ENCODE measurements at regions not wholly inside any gene's neighbourhood (a gene's known extent, or its start where the extent isn't known, plus 50 kb on each side); places are given as distances from the start of the nearest gene placed in this dataset.
A peak's percentile ranks its signal among the peaks of the same experiment; 100 is the strongest.

- DNase-seq (ENCODE audit: low spot score) (peak; percentile 40), ATAC-seq (ENCODE audit: low FRiP score) (no peak)
- TF ChIP-seq CTCF (IDR thresholded peaks at IDR 0.05) = no peak
Measured at GRCh38 chr17:79294459-79295071, 219.9 kb downstream of the ENGASE start.

- no peak for TF ChIP-seq CTCF (IDR thresholded peaks at IDR 0.05)
- ATAC-seq (ENCODE audit: low FRiP score) (no peak), DNase-seq (ENCODE audit: low spot score) (no peak)
Measured at GRCh38 chr17:79292501-79292900, 217.9 kb downstream of the ENGASE start.

- no peak for ATAC-seq (ENCODE audit: low FRiP score)
- no peak for TF ChIP-seq CTCF (IDR thresholded peaks at IDR 0.05)
- no peak for DNase-seq (ENCODE audit: low spot score)
Measured at GRCh38 chr17:79291391-79291790, 216.8 kb downstream of the ENGASE start.

GRCh38 chr17:79290726-79291125 is 216.1 kb downstream of the ENGASE start:
- ATAC-seq (ENCODE audit: low FRiP score) = no peak
- TF ChIP-seq CTCF (IDR thresholded peaks at IDR 0.05) = no peak

GRCh38 chr17:79288950-79289349 is 214.3 kb downstream of the ENGASE start:
- TF ChIP-seq CTCF (IDR thresholded peaks at IDR 0.05) = no peak

More at GRCh38 chr17:79290726-79291125, 216.1 kb downstream of the ENGASE start:
- no peak for DNase-seq (ENCODE audit: low spot score)

GRCh38 chr17:79286440-79286839 is 211.8 kb downstream of the ENGASE start:
- DNase-seq (ENCODE audit: low spot score) (no peak), ATAC-seq (ENCODE audit: low FRiP score) (no peak)
- no peak for TF ChIP-seq CTCF (IDR thresholded peaks at IDR 0.05)

More at GRCh38 chr17:79288950-79289349, 214.3 kb downstream of the ENGASE start:
- ATAC-seq (ENCODE audit: low FRiP score) (no peak), DNase-seq (ENCODE audit: low spot score) (no peak)

- DNase-seq (ENCODE audit: low spot score) (no peak), ATAC-seq (ENCODE audit: low FRiP score) (no peak)
- no peak for TF ChIP-seq CTCF (IDR thresholded peaks at IDR 0.05)
Measured at GRCh38 chr17:79285973-79286372, 211.3 kb downstream of the ENGASE start.
